ENCODE measurements at regions not wholly inside any gene's neighbourhood (a gene's known extent, or its start where the extent isn't known, plus 50 kb on each side); places are given as distances from the start of the nearest gene placed in this dataset.
"Not testable (repeated sequence)": the region's sequence is repeated elsewhere in the genome, so short reads cannot be mapped to it uniquely, and the experiment has no call there.

GRCh38 chr2:230593765-230594164 lies 118.9 kb upstream of the CAB39 start:
- DNase-seq (ENCODE audit: low read depth in 1 of 2, low spot score in 2 of 2), result no peak
- Histone ChIP-seq H3K4me3 (no peak overlapping the region), H3K36me3 (no peaks in the 10 kb centered on the region), H3K27me3 (replicated peaks) (no peaks in the 10 kb centered on the region), H3K9me3 (replicated peaks) (peaks cover 3% of the 10 kb centered on the region), H3K27ac (peak overlapping the region; percentile 71), H3K4me1 (replicated peaks) (peaks cover 39% of the 10 kb centered on the region)

GRCh38 chr2:230594286-230594840 lies 118.3 kb upstream of the CAB39 start:
- Histone ChIP-seq H3K27me3 (replicated peaks) (no peaks in the 10 kb centered on the region), H3K27ac (peak overlapping the region; percentile 71), H3K36me3 (no peaks in the 10 kb centered on the region), H3K4me1 (replicated peaks) (peaks cover 39% of the 10 kb centered on the region), H3K4me3 (no peak overlapping the region), H3K9me3 (replicated peaks) (peaks cover 3% of the 10 kb centered on the region)
- DNase-seq (ENCODE audit: low read depth in 1 of 2, low spot score in 2 of 2), result peak; percentile 95 to 96

- H3K4me3 ChIP-seq, result no peak overlapping the region
- peaks cover 23% of the 10 kb centered on the region for H3K4me1 ChIP-seq (replicated peaks)
- no peak overlapping the region for H3K27ac ChIP-seq
- DNase-seq (ENCODE audit: low read depth in 1 of 2, low spot score in 2 of 2), result no peak
- peaks cover 3% of the 10 kb centered on the region for H3K9me3 ChIP-seq (replicated peaks)
- no peaks in the 10 kb centered on the region for H3K27me3 ChIP-seq (replicated peaks)
- H3K36me3 ChIP-seq, result no peaks in the 10 kb centered on the region
These were observed 112.8 kb upstream of the CAB39 start for GRCh38 chr2:230599853-230600252.

- no peaks in the 10 kb centered on the region for H3K27me3 ChIP-seq (replicated peaks)
- H3K36me3 ChIP-seq, result no peaks in the 10 kb centered on the region
- peaks cover 3% of the 10 kb centered on the region for H3K9me3 ChIP-seq (replicated peaks)
- DNase-seq (ENCODE audit: low read depth in 1 of 2, low spot score in 2 of 2), result no peak
- H3K27ac ChIP-seq, result no peak overlapping the region
- H3K4me1 ChIP-seq (replicated peaks), result peaks cover 19% of the 10 kb centered on the region
- no peak overlapping the region for H3K4me3 ChIP-seq
These were observed 112.4 kb upstream of the CAB39 start for GRCh38 chr2:230600285-230600684.

GRCh38 chr2:230600881-230601280 lies 111.8 kb upstream of the CAB39 start:
- Histone ChIP-seq H3K4me1 (replicated peaks) (peaks cover 13% of the 10 kb centered on the region), H3K27ac (no peak overlapping the region), H3K9me3 (replicated peaks) (peaks cover 3% of the 10 kb centered on the region; the same call in 1 of the 2 replicates), H3K4me3 (no peak overlapping the region), H3K27me3 (replicated peaks) (no peaks in the 10 kb centered on the region), H3K36me3 (no peaks in the 10 kb centered on the region)
- DNase-seq (ENCODE audit: low read depth in 1 of 2, low spot score in 2 of 2), result no peak

- no peaks in the 10 kb centered on the region for H3K9me3 ChIP-seq (replicated peaks)
- H3K36me3 ChIP-seq, result no peaks in the 10 kb centered on the region
- H3K27me3 ChIP-seq (replicated peaks), result no peaks in the 10 kb centered on the region
- H3K27ac ChIP-seq, result no peak overlapping the region
- no peak for DNase-seq (ENCODE audit: low read depth in 1 of 2, low spot score in 2 of 2)
- no peak overlapping the region for H3K4me3 ChIP-seq
- H3K4me1 ChIP-seq (replicated peaks), result peaks cover 10% of the 10 kb centered on the region
These were observed 111.1 kb upstream of the CAB39 start for GRCh38 chr2:230601510-230601909.

- DNase-seq (ENCODE audit: low read depth in 1 of 2, low spot score in 2 of 2), result no peak
- Histone ChIP-seq H3K27me3 (replicated peaks) (no peaks in the 10 kb centered on the region), H3K9me3 (replicated peaks) (no peaks in the 10 kb centered on the region), H3K27ac (no peak overlapping the region), H3K4me3 (no peak overlapping the region), H3K4me1 (replicated peaks) (peaks cover 10% of the 10 kb centered on the region), H3K36me3 (no peaks in the 10 kb centered on the region)
These were observed 109.9 kb upstream of the CAB39 start for GRCh38 chr2:230602562-230603230.

- H3K36me3 ChIP-seq; DNase-seq (ENCODE audit: low read depth in 1 of 2, low spot score in 2 of 2); H3K27me3 ChIP-seq (replicated peaks); H3K4me1 ChIP-seq (replicated peaks); H3K9me3 ChIP-seq (replicated peaks); H3K4me3 ChIP-seq; H3K27ac ChIP-seq: not testable (repeated sequence)
These were observed 109.3 kb upstream of the CAB39 start for GRCh38 chr2:230603317-230603716.

- H3K27ac ChIP-seq; H3K4me3 ChIP-seq; DNase-seq (ENCODE audit: low read depth in 1 of 2, low spot score in 2 of 2); H3K27me3 ChIP-seq (replicated peaks); H3K4me1 ChIP-seq (replicated peaks); H3K36me3 ChIP-seq; H3K9me3 ChIP-seq (replicated peaks): not testable (repeated sequence)
These were observed 108.5 kb upstream of the CAB39 start for GRCh38 chr2:230604158-230604557.

- no peaks in the 10 kb centered on the region for H3K9me3 ChIP-seq (replicated peaks)
- H3K4me3 ChIP-seq, result no peak overlapping the region
- DNase-seq (ENCODE audit: low read depth in 1 of 2, low spot score in 2 of 2), result no peak
- no peaks in the 10 kb centered on the region for H3K27me3 ChIP-seq (replicated peaks)
- H3K36me3 ChIP-seq, result no peaks in the 10 kb centered on the region
- H3K4me1 ChIP-seq (replicated peaks), result peaks cover 36% of the 10 kb centered on the region
- no peak overlapping the region for H3K27ac ChIP-seq
These were observed 98.6 kb upstream of the CAB39 start for GRCh38 chr2:230614040-230614439.

GRCh38 chr2:230614913-230615332 lies 97.7 kb upstream of the CAB39 start:
- DNase-seq (ENCODE audit: low read depth in 1 of 2, low spot score in 2 of 2), result no peak
- Histone ChIP-seq H3K4me1 (replicated peaks) (peaks cover 36% of the 10 kb centered on the region), H3K36me3 (no peaks in the 10 kb centered on the region), H3K27me3 (replicated peaks) (no peaks in the 10 kb centered on the region), H3K9me3 (replicated peaks) (no peaks in the 10 kb centered on the region), H3K27ac (peak overlapping the region; percentile 92), H3K4me3 (no peak overlapping the region)

- not testable (repeated sequence) for H3K36me3 ChIP-seq; H3K27me3 ChIP-seq (replicated peaks); H3K9me3 ChIP-seq (replicated peaks); H3K4me3 ChIP-seq
- peak; percentile 81 to 86 for DNase-seq (ENCODE audit: low read depth in 1 of 2, low spot score in 2 of 2)
- peak overlapping the region; percentile 92 for H3K27ac ChIP-seq
- H3K4me1 ChIP-seq (replicated peaks), result peaks cover 30% of the 10 kb centered on the region
These were observed 95.4 kb upstream of the CAB39 start for GRCh38 chr2:230617256-230617706.

GRCh38 chr2:230619491-230619890 lies 93.2 kb upstream of the CAB39 start:
- Histone ChIP-seq H3K27me3 (replicated peaks) (no peaks in the 10 kb centered on the region), H3K9me3 (replicated peaks) (no peaks in the 10 kb centered on the region), H3K4me1 (replicated peaks) (peaks cover 30% of the 10 kb centered on the region), H3K4me3 (no peak overlapping the region), H3K27ac (no peak overlapping the region), H3K36me3 (no peaks in the 10 kb centered on the region)
- DNase-seq (ENCODE audit: low read depth in 1 of 2, low spot score in 2 of 2), result no peak

GRCh38 chr2:230625220-230625619 lies 87.4 kb upstream of the CAB39 start:
- not testable (repeated sequence) for H3K27me3 ChIP-seq (replicated peaks); H3K4me3 ChIP-seq; H3K4me1 ChIP-seq (replicated peaks); H3K27ac ChIP-seq; H3K9me3 ChIP-seq (replicated peaks); H3K36me3 ChIP-seq; DNase-seq (ENCODE audit: low read depth in 1 of 2, low spot score in 2 of 2)

- not testable (repeated sequence) for H3K27me3 ChIP-seq (replicated peaks); H3K9me3 ChIP-seq (replicated peaks); H3K4me3 ChIP-seq; H3K4me1 ChIP-seq (replicated peaks); H3K27ac ChIP-seq; DNase-seq (ENCODE audit: low read depth in 1 of 2, low spot score in 2 of 2); H3K36me3 ChIP-seq
These were observed 85.6 kb upstream of the CAB39 start for GRCh38 chr2:230627091-230627490.

Data from SJSA1 (cell line).